HUES48 (cell line): ENCODE measurements at regions not wholly inside any gene's neighbourhood (a gene's known extent, or its start where the extent isn't known, plus 50 kb on each side); places are given as distances from the start of the nearest gene placed in this dataset.
"Not testable (repeated sequence)": the region's sequence is repeated elsewhere in the genome, so short reads cannot be mapped to it uniquely, and the experiment has no call there.

Experiments
- H3K27ac ChIP-seq: one replicate; pipeline ENCODE4 v1.7.0; 2013; ENCODE audit warnings: low read depth, low read length, inconsistent platforms
- H3K27me3 ChIP-seq: 2 replicates; pipeline ENCODE4 v1.6.1; 2013; ENCODE audit warnings: mild to moderate bottlenecking, low read length; ENCODE audit not compliant: control insufficient read depth, insufficient read depth
- H3K36me3 ChIP-seq: 2 replicates; pipeline ENCODE4 v1.6.1; 2013; ENCODE audit warnings: low read length; ENCODE audit not compliant: control insufficient read depth, insufficient read depth
- H3K4me1 ChIP-seq: 2 replicates; pipeline ENCODE4 v1.6.1; 2013; ENCODE audit warnings: mild to moderate bottlenecking, low read length; ENCODE audit not compliant: control insufficient read depth, insufficient read depth
- H3K4me3 ChIP-seq: 2 replicates; pipeline ENCODE4 v1.5.1; 2013; ENCODE audit warnings: mild to moderate bottlenecking, low read depth, low read length
- H3K9ac ChIP-seq: 2 replicates; pipeline ENCODE4 v1.6.1; 2013; ENCODE audit warnings: mild to moderate bottlenecking, low read depth, low read length, moderate library complexity
- H3K9me3 ChIP-seq: 2 replicates; pipeline ENCODE4 v1.6.1; 2013; ENCODE audit warnings: low read length; ENCODE audit not compliant: control insufficient read depth, insufficient read depth

DNA sequence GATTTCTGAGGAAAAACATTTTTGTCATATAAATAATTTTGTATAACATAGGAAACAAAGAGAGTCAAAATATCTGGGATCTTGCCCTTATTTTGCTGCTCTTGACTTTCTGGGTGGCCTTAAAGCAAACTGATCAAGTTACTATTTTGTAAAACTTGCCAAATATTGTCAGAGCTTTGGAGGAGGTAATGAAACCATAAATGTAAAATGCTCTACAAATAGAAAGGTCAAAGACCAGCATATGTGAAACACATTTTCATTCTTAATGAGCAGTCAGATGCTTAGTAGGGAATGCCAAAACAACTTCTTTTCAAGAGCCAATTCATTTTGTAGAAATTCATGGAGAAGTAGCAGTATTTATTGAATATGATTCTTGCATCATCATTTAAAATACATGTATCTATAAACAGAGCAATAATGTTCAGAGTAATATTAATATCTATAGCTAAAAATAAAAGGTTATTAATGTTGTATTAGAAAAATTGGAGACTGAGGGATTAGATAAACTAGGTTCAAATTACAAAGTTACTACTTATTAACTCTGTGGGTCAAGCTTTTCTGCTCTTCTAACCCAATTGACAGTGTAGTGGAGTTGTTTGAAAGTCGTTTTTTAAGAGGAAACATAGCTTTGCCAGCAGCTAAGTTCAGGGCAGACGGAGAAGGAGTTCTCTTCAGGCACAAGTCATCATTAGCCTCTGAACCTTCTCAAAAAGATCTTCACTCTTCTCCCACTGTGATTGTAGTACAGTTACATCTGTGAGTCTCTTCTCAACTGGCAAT is 2053.1 kb downstream of the EFNA5 start:
- Histone ChIP-seq H3K9me3 (no peaks in the 10 kb centered on the region), H3K4me1 (peaks cover 10% of the 10 kb centered on the region; the same call in 1 of the 2 replicates), H3K27ac (no peak overlapping the region), H3K4me3 (no peak overlapping the region), H3K27me3 (no peaks in the 10 kb centered on the region), H3K36me3 (no peaks in the 10 kb centered on the region), H3K9ac (no peak overlapping the region)

DNA sequence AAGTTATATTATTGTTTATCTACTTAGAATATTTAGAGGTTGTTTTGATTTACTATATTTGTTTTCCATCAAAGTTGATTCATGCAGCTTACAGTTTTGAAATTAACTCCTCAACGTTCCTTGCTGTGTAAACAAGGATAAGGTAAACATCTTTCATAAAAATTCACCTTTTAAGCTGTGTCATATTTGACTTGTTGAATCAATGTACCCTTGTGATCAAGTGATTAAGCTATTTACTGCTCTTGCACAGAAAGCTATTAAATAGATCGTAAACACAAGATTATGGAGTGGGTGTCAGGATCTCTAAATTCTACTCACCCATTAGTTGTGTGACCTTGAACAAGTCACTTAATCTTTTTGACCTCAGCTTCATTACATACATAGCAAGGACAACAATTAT is 2054.0 kb upstream of the NUDT12 start:
- H3K9ac ChIP-seq, result no peak overlapping the region
- H3K4me3 ChIP-seq, result no peak overlapping the region
- no peaks in the 10 kb centered on the region for H3K36me3 ChIP-seq
- H3K4me1 ChIP-seq, result peaks cover 10% of the 10 kb centered on the region; the same call in 1 of the 2 replicates
- no peaks in the 10 kb centered on the region for H3K27me3 ChIP-seq
- no peaks in the 10 kb centered on the region for H3K9me3 ChIP-seq
- H3K27ac ChIP-seq, result no peak overlapping the region

DNA sequence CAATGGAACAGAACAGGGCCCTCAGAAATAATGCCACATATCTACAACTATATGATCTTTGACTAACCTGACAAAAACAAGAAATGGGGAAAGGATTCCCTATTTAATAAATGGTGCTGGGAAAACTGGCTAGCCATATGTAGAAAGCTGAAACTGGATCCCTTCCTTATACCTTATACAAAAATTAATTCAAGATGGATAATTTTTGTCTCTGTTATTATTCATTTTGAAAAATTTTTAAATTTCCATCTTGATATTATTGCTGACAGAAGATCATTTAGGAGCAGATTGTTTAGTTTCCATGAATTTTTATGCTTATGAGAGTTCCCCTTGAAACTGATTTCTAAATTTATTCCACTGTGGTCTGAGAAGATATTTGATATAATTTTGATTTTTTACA is 2039.8 kb upstream of the NUDT12 start:
- not testable (repeated sequence) for H3K27me3 ChIP-seq, H3K27ac ChIP-seq, H3K36me3 ChIP-seq, H3K4me3 ChIP-seq, H3K9ac ChIP-seq, H3K4me1 ChIP-seq, H3K9me3 ChIP-seq

DNA sequence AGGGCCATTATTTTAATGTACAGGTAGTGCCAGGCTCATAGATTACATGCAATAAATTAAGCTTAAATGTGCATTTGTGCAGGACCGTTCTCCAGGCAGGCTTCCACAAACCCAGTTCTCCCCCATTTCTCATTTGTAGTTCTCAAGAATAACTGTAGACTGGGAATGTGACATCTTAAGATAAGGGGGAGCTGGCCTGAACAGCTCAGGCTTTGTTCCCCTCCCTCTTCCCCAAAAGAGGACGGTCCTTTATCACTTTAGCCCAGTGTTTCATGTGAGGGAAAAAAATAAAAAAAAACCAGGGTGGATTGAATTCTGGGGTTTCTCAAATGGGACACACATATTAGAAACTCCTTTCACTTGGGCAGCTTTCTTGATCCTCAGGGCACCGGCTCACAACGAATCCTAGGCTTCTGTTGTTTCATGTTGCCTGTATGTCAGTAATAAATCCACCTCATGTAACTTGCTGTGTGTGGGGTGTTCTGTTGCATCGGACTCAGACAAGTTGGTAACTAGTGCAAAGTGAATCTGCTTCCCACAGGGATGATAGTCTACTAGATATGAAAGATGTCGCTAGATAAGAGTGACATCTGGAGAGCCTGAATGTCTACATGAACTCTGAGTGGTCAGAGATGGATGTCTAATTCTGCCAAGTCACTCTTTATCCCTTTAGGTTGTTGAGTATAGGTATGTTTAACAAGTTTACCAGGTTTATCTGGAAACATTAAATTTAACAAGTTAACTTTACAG is 2030.6 kb upstream of the NUDT12 start:
- H3K4me1 ChIP-seq, result no peaks in the 10 kb centered on the region
- no peaks in the 10 kb centered on the region for H3K36me3 ChIP-seq
- H3K27me3 ChIP-seq, result no peaks in the 10 kb centered on the region
- H3K9ac ChIP-seq, result no peak overlapping the region
- no peak overlapping the region for H3K27ac ChIP-seq
- H3K9me3 ChIP-seq, result no peaks in the 10 kb centered on the region
- no peak overlapping the region for H3K4me3 ChIP-seq

DNA sequence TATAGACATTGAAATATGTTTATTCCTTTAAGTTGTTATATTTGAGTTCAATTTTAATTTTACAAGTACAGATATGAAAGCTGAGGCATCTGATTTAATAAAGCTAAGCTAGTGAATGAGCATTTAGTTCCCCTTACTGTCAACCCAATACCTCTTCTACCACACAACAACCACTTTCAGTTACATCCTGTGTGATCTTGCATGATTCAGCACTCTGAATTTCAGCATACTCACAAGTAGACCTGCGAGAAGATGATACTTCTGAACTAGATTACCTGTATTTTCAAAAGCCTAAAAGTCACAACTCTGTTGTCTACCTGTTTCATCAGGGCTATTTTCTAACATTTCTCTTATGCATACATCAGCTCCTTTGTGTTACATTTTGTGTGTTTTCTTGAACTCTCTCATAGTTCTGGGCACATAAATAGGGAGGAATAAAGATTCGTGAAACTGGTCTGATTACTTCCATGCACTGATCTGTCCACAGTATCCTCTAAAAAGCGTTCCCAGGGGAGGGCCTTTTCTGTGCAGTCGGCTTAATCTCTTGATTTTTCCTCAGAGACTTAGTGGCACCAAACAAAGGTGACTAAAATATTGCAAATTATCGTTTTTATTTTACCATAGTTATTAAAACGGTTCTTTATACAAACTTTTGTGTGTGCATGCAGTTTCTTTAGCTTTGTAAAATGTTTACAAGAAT is 2025.5 kb upstream of the NUDT12 start:
- Histone ChIP-seq H3K27ac (no peak overlapping the region), H3K9ac (no peak overlapping the region), H3K4me3 (no peak overlapping the region), H3K36me3 (no peaks in the 10 kb centered on the region), H3K9me3 (no peaks in the 10 kb centered on the region), H3K4me1 (no peaks in the 10 kb centered on the region), H3K27me3 (no peaks in the 10 kb centered on the region)

DNA sequence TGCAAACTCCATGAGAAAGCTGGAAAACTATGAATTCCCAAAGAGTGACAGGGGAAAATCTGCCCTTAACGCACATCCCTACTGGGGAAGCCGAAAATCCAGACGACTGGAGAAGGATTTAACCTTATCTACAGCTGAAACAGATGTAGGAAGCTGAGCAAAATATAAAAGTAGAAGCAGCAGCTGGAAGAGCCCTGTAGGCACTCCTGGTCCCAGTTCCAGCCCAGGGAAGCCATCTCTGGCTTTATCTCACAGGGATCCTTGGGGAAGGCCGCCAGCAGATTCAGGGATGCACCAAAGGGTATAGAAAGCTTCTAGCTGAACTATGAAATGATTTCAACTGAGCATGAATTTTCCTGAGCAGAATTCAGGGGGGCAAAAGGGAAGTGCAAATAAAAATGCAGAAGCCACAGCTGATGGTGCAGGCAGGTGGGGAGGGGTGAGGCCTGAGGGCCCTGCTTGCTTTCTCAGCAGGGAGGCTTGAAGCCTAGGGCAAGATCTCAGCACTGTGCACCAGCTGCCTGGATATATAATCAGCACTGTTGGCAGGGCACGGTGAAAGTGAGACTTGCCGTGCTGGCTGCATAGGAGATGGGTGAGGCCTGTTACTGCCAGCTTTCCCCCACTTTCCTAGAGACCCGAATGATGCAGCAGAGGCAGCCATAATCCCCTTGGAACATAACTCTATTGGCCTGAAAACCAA is 2019.5 kb upstream of the NUDT12 start:
- H3K4me1 ChIP-seq, result no peaks in the 10 kb centered on the region
- H3K27me3 ChIP-seq, result no peaks in the 10 kb centered on the region
- no peaks in the 10 kb centered on the region for H3K9me3 ChIP-seq
- no peak overlapping the region for H3K4me3 ChIP-seq
- no peaks in the 10 kb centered on the region for H3K36me3 ChIP-seq
- no peak overlapping the region for H3K9ac ChIP-seq
- no peak overlapping the region for H3K27ac ChIP-seq

DNA sequence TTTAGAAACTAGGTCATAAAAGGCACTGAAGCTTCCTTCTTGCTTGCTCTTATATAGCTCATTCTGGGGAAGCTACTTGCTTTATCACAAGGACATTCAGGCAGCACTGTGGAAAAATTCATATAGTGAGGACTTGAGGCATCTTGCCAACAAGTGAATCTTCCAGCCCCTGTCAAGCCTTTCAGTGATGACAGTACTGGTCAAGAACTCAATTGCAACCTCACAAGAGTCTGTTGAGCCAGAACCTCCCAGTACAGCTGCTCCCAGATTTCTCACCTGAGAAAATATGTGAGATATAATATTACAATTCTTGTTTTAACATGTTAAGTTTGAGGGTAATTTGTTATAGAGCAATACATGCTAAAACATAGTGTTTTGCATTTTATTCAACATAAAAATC is 2011.0 kb upstream of the NUDT12 start:
- H3K9ac ChIP-seq, result no peak overlapping the region
- H3K36me3 ChIP-seq, result no peaks in the 10 kb centered on the region
- no peak overlapping the region for H3K27ac ChIP-seq
- H3K9me3 ChIP-seq, result no peaks in the 10 kb centered on the region
- H3K4me3 ChIP-seq, result no peak overlapping the region
- H3K4me1 ChIP-seq, result no peaks in the 10 kb centered on the region
- no peaks in the 10 kb centered on the region for H3K27me3 ChIP-seq

DNA sequence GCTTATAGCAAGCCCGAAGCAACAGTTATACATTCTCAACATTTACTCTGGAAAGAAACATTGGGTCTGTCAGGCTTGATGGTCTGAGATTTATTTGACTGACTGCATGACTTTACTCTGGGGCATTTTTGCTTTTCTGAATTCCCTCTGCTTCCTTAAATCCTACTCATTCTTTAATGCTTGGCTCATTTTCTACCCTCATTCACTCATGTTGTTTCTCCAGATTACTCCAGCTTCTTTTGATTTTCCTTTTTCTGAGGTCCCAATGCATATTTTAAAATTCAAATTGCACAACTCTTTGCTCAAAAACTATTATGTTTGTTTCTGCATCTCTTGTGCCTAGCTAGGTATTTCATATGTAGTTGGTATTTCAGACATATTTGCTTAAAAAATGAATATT is 2002.9 kb upstream of the NUDT12 start:
- H3K27me3 ChIP-seq, result no peaks in the 10 kb centered on the region

DNA sequence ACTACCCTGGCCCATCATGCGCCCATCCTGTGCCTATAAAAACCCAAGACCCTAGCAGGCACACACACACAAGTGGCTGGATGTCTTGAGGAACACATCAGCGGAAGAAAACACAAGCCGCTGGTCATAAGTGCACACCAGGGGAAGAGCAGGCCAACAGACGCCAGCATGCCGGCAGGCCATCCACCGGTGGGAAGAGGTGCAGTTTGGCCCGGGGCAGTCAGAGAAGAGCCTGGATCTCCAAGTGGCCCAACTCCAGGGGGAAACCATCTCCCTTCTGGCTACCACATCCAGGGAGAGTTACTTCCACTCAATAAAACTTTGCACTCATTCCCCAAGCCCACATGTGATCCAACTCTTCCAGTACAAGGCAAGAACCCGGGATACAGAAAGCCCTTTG is 2001.3 kb upstream of the NUDT12 start:
- Histone ChIP-seq H3K9me3 (no peaks in the 10 kb centered on the region), H3K27ac (no peak overlapping the region), H3K27me3 (no peaks in the 10 kb centered on the region), H3K4me1 (no peaks in the 10 kb centered on the region), H3K36me3 (no peaks in the 10 kb centered on the region), H3K9ac (no peak overlapping the region), H3K4me3 (no peak overlapping the region)

More for the DNA sequence above, 2002.9 kb upstream of the NUDT12 start:
- Histone ChIP-seq H3K9ac (no peak overlapping the region), H3K27ac (no peak overlapping the region), H3K9me3 (no peaks in the 10 kb centered on the region), H3K36me3 (no peaks in the 10 kb centered on the region), H3K4me3 (no peak overlapping the region), H3K4me1 (no peaks in the 10 kb centered on the region)

DNA sequence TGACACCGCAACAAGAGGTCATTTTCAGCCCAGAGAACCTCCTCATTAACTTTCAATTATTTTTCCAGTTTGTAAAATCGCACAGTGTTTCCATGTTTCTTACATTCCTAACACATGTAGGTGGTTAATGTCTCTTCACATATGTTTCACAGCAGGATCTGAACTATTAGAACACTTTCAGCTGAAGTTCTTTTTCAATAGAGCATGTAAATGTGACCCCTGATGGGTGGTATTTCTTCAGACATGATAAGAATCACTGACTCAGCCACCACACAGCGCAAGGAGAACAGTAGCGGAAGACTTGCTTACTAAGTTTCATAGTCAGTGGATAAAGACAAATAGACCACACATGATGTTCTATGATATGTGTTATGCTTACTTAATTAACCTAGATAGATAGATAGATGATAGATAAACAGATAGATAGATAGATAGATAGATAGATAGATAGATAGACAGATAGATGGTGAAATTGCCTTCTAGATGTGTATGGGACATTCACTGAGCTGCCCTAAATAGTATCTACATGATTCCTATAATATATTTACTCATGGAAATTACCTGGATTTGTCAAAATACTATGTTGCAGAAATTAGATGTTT is 1992.1 kb upstream of the NUDT12 start:
- H3K27ac ChIP-seq, result no peak overlapping the region
- H3K4me1 ChIP-seq, result no peaks in the 10 kb centered on the region; the same call in 1 of the 2 replicates
- H3K36me3 ChIP-seq, result no peaks in the 10 kb centered on the region
- H3K4me3 ChIP-seq, result no peak overlapping the region
- H3K9me3 ChIP-seq, result no peaks in the 10 kb centered on the region
- H3K9ac ChIP-seq, result no peak overlapping the region
- H3K27me3 ChIP-seq, result no peaks in the 10 kb centered on the region
